ENCODE measurements at regions not wholly inside any gene's neighbourhood (a gene's known extent, or its start where the extent isn't known, plus 50 kb on each side); places are given as distances from the start of the nearest gene placed in this dataset.

DNA sequence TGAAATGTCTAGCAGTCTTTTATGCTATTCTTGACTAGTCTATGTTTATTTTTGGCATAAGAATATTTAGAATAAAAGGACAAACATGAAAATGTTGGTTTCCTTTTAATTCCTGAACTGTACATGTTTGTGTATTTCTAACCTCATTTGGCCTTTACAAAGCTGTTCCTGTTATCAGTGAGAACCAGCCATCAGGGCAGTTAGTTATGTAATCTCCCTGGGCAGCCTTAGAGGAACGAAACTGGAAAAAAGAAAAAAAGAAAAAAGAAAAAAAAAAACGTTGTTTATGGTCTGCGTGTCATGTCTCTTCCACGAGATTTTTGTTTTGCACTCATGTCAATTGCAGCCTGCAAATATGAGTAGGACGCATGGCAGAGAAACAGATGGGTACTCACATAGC, 193.7 kb downstream of the MAGEB5 start:
- DNase-seq (ENCODE audit: low read depth in 4 of 4, low spot score in 1 of 4), result no peak

DNA sequence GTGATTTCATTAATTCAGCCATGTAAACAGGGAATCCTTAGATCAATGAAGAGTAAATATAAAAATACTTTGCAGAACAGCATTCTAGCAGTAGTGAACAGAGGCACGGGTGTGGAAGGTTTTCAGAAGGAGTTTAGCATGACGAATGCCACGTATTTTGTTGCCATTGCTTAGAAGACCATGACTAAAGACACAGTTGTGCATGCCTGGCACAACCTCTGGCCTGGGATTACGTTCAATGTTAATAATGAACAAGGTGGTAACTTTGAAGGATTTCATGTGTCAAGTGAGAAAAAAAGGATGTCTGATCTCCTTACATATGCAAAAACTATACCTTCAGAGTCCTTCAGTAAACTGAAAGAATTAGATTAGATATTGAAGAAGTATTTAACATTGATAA, 171.9 kb downstream of the MAGEB5 start:
- DNase-seq (ENCODE audit: low read depth in 4 of 4, low spot score in 1 of 4), result no peak

DNA sequence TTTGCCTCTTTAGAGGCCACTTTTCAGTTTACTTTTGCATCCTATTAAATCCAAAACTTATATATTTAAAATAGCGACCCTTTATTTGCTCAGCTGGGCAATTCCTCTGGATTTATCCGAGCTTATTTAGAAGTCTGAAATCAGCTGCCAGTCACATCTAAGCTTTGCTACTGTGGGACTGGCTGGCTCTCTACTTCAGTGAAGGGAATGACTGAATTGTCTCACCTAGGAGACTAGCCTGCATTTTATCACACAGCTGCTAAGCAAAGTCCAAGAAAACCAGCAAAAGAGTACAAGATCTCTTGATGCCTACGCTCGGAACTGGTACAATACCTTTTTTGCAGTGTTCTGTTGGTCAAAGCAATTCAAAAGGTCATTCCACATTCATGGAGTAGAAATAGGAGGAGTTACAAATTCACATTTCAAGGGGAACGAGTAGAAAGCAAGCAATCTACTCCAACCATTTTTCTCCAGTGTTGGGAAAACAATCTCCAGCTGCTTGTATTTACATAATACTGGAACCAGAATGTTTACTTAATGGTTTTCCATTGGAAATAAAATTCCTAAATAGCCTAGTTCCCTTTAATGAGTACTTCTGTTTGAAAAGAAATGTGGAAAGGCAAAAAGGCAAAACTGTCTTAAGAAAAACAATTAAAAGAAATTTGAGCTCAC, 160.2 kb downstream of the MAGEB5 start:
- no peak for DNase-seq (ENCODE audit: low read depth in 4 of 4, low spot score in 1 of 4)

DNA sequence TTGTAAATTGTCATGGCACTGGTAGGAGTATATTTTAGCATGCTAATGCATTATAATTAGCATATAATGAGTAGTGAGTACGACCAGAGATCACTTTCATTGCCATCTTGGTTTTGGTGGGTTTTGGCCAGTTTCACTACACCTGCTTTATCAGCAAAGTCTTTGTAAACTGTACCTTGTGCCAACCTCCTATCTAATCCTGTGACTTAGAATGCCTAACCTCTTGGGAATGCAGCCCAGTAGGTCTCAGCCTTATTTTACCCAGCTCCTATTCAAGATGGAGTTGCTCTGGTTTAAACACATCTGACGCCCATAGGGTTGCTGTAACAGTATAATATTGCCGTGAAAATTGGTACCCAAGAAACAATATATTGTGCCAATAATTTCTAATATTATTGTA, 159.4 kb downstream of the MAGEB5 start:
- no peak for DNase-seq (ENCODE audit: low read depth in 4 of 4, low spot score in 1 of 4)

DNA sequence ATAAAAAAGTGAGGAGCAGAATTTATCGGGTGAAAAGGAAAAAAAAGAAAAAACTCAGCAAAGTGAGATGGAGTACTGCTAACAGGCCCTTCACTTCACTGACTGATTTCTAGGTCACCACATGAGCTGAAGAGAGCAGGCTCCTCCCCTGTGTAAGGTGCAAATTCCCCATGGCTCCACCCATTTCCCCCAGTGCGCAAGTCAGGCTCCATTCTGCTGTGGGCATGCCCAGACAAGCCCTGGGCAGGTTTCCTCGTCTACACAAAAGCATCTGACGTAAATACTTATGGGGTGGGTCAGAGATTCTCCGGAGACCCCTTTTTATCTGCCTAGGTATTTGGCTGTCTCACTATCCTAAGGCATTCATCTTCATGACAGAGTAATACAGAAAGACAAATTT, 157.9 kb downstream of the MAGEB5 start:
- DNase-seq (ENCODE audit: low read depth in 4 of 4, low spot score in 1 of 4), result no peak

DNA sequence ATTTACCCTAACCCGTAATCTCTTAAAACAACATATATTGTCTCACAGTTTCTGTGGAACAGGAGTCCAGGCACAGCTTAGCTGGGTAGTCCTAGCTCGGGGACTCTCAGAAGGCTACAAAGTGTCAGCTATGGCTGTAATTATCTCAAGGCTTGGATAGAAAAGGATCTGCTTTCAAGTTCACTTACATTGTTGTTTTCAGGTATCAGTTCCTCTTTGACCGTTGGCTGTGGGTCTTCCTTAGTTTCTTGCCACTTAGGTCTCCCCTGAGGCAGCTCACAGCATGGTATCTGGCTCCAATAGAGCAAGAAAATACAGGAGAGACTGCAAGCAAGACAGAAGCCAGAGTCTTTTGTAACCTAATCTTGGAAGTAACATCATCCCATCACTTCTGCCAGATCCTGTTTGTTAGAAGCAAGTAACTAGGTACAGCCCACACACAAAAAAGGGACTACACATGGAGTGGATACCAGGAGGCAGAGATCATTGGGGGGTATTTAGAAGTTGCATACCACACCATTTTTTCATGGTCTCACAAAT, 137.0 kb downstream of the MAGEB5 start:
- no peak for DNase-seq (ENCODE audit: low read depth in 4 of 4, low spot score in 1 of 4)

DNA sequence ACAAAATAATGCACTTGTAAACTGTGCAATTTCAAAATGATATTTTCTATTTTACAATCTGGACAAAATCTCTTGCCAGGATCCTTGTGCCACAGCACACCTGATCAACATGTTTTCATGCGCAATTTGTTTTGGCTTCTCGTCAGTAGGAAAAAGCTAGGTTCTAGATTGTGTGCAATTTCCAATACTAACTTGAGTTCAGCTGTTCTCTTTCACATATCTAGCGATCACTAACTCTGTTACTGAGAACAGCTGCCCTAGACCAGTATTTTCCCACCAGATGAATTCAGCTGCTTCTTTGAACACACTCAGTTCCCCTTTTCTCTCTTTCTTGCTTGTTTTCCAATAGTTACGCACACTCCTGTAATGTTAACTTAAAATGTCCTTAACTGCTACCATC, 131.2 kb downstream of the MAGEB5 start:
- no peak for DNase-seq (ENCODE audit: low read depth in 4 of 4, low spot score in 1 of 4)

DNA sequence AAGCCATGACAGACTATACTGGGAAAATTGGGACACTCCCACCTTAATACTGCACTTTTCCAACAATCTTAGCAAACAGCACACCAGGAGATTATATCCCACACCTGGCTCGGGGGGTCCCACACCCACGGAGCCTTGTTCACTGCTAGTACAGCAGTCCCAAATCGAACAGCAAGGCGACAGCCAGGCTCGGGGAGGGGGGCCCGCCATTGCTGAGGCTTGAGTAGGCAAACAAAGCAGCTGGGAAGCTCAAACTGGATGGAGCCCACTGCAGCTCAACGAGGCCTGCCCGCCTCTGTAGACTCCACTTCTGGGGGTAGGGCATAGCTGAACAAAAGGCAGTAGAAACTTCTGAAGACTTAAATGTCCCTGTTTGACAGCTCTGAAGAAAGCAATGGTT, 118.3 kb downstream of the MAGEB5 start:
- DNase-seq (ENCODE audit: low read depth in 4 of 4, low spot score in 1 of 4), result no peak

DNA sequence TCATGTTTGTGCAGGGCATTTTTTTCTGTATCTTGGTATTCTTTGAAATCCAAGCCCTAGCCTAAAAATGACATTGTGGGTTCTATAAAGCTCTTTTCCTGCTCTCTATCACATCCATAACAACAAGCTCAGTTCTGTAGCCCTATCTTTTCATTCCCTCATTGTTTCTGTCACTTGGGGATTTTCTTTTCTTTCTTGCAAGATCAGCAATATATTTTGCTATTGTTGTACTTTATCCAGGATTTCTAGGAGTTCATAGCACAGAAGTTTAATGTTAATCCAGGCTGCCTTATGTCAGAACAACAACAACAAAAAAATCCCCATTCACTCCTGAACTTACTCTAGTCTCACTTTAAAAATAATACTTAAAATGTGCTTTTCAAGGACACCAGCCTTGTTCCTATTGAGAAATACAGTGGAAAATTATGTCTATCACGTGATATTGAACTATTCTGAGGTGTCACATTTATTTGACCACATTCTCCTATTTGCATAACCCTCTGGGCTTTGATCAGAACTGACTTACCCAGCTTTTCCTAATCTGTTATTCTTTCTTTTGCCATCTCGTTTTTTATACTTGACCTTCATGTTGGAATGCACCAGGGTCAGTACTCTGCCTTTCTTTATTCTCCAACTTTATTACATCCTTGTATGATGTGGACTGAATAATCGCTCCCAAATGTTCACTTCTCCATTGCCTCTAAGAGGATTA, 112.8 kb downstream of the MAGEB5 start:
- no peak for DNase-seq (ENCODE audit: low read depth in 4 of 4, low spot score in 1 of 4)

DNA sequence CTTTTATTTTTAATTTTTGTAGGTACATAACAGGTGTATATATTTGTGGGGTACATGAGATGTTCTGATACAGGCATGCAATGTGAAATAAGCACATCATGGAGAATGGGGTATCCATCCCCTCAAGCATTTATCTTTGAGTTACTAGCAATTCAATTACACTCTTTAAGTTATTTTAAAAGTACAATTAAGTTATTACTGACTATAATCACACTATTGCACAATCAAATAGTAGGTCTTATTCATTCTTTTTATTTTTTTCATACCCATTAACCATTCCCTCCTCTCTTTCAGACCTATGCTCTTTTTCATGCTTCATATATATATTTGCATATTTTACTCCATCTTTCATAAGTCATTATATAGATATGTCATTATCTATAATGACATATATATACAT, 93.3 kb downstream of the MAGEB5 start:
- no peak for DNase-seq (ENCODE audit: low read depth in 4 of 4, low spot score in 1 of 4)

DNA sequence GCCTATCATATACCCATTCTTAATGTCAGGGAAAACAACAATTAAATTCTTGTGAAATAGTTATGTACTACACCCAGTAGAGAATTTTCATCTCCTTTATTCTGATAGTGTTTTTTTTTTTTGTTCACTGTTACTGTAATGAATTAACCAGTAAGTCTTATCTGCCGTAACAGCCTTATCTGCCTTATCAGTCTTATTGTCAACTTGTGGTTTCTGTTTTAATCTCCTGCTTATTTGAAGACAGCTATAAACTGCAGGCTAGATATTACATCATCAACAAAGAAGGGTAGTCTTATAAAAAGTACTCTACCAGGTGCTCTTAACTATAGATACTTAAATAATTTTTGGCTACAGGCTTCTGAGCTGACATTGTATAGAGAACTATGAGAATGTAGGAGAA, 79.5 kb downstream of the MAGEB5 start:
- DNase-seq (ENCODE audit: low read depth in 4 of 4, low spot score in 1 of 4), result no peak

DNA sequence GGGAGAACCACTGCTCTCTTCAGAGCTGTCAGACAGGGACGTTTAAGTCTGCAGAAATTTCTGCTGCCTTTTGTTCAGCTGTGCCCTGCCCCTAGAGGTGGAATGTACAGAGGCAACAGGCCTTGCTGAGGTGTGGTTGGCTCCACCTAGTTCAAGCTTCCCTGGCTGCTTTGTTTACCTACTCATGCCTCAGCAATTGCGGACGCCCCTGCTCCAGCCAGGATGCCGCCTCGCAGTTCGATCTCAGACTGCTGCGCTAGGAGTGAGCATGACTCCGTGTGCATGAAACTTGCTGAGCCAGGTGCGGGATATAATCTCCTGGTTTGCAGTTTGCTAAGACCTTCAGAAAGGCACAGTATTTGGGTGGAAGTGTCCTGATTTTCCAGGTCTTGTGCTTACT, 70.9 kb downstream of the MAGEB5 start:
- no peak for DNase-seq (ENCODE audit: low read depth in 4 of 4, low spot score in 1 of 4)
